LHCN-M2 (cell line): ENCODE measurements at regions not wholly inside any gene's neighbourhood (a gene's known extent, or its start where the extent isn't known, plus 50 kb on each side); places are given as distances from the start of the nearest gene placed in this dataset.
A peak's percentile ranks its signal among the peaks of the same experiment; 100 is the strongest.

Source experiments
- DNase-seq: peaks from one replicate; pipeline ENCODE4 v3.0.0-alpha.2; 2012; ENCODE audit warnings: low read depth

DNA sequence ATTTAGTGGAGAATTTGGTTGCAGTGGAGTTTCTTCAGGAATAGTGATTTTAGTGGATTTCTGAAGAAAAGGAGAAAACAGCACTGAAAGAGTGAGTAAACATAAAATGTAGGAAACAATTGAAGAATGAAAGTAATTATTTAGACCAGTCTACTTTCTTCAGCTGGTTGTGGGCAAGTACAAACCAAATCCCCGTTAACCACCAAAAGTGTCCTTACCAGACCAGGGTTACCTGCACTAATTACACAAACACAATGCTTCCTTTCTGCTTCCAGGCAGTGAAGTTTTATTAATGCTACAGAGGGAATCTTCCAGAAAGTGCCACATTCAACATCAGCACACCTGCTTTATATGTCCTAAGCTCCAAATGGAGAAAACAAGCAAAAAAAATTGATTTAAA, 248.0 kb upstream of the TBC1D5 start:
- no peak for DNase-seq

DNA sequence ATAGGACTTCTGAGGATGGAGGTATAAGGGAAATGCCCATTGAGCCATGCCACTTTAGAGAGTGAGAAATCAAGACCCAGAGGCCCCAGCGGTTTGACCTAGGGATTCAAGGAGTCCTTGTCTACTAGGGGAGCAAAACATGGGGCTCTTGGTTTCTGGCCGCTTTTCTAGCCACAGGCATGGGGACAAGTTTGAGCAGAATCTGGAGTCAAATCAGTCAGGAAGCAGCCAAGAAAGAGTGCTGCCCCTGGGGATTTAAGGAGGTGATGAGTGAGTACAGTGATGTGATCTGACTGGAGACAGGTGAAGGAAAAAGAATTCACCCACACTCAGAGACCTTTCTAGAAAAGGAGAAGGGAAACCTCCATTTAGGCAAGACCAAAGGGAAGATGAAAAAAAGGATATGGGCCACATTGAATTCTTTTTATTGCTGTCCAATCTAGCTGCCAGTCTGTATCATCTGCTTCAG, 244.0 kb upstream of the TBC1D5 start:
- no peak for DNase-seq

DNA sequence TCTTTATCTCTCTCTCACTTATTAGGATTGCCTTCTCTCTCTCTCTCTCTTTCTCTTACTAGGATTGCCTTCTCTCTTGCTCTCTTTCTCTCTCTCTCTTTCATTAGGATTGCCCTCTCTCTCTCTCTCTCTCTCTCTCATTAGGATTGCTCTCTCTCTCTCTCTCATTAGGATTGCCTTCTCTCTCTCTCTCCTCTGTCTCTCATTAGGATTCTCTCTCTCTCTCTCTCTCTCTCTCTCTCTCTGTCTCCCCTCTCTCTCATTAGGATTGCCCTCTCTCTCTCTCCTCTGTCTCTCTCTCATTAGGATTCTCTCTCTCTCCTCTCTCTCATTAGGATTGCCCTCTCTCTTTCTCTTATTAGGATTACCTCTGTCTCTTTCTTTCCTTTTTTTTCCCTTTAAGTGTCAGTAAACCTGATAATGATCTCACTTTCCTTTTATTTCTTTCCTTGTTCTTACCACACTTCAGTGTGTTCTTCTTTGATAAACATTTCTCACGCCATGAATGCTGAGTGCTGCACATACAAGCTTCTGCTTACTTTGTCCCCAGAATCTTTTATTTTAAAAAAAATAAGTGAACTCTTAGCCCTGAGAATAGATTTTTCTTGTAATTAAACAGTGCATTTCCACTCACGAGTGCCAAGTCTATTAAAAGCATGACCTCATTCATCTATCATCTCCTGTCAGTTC, 243.4 kb upstream of the TBC1D5 start:
- no peak for DNase-seq

DNA sequence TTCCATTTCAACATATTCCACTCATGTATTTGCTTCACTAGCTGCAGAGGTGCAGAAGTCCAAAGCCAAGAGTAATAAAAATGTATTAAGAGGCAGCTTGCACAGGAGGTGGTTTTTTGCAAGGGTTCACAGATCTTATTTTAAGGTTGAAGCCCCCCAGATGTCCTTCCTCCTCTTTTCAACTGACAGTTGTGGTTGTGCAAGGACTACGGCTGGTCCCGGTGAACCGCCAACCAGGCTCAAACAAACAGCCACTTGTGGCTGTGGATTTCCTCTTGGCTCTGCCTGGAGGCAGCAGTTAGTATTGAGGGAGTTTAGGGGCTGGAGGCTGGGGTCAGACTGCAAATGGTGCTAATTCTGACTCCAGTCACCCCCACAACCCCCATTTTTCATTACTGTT, 240.7 kb upstream of the TBC1D5 start:
- no peak for DNase-seq

DNA sequence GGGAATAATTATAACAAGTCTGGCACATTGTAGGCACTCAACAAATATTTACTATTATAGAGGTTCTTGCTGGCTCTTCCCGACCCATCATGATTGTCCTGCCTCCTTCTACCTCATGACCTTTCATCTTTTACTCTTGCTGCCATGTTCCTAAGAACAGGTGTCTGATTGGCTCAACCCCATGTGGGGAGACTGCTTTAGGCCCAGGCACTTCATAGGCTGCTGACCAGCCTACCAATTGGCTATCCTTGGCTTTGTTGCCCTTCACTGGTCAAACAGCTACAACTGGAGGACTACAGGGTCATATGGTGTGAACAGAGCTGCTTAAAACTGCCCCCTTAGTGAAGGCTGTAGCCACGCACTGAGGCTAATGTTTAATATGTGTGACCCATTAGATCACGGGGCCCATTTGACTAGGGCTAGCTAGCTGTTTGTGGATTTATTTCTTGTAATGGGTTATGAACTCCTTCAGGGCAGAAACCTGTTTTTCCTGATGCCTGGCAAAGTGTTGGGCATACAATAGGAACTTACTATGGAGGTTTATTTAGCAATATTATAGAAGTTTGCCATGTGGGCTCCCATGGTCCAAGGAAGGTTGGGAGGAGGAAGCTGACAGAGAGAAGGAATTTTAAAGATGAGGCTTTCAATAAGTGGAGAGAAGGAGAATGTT, 239.9 kb upstream of the TBC1D5 start:
- DNase-seq = no peak

DNA sequence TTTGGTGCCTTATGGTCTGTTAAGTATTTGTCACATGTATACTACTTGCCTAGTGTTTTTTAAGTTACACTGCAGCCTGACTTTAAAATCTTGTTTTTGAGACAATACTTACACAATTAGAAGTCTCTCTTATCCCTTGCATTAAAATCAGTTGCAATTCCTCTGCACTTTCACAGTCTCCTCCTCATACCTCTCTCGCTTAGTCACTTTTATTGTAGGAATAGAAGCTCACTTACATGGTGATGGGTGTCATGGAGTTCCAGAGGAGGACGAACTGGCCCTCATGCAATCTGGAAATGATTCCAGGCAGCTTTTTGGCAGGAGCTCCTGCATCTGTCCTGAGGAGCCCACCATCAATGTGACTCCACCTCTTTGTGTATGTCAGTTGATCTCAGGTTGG, 238.4 kb upstream of the TBC1D5 start:
- no peak for DNase-seq

DNA sequence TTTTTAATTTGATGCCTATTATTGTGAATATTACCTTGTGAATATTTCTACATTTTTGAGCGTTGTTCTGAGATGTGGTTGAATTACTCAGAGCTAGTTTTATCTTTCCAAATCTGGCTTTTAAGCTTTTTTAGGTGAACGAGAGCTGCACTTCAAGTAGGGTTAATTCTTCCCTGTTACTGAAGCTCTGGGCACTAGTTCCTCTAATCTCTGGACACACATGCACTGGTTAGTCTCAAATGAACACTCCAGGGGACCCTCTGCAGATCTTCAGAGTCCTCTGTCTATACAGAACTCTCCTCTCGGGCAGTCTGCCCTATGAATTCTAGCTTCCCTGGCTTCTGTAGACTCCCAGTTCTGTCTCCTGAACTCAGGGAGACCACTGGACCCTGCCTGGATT, 237.5 kb upstream of the TBC1D5 start:
- DNase-seq = no peak

DNA sequence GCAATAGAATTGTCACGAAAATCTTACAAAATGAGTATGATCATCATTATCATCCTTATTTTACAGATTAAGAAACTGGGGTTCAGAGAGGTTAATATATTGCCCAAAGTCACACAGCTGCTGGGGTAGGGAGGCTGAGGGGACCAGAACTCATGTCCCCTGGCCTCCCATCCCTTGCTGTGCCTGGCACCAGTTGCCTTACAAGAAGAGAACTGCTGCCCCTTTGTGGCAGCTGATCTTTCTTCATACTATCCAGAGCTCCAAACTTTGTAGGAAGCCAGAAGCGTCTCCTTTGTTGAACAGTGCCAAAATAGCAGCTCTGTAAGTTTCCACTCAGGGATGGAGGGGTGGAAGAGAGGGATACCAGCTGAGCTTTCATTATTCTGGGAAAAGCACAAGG, 236.8 kb upstream of the TBC1D5 start:
- DNase-seq = peak; percentile 7

DNA sequence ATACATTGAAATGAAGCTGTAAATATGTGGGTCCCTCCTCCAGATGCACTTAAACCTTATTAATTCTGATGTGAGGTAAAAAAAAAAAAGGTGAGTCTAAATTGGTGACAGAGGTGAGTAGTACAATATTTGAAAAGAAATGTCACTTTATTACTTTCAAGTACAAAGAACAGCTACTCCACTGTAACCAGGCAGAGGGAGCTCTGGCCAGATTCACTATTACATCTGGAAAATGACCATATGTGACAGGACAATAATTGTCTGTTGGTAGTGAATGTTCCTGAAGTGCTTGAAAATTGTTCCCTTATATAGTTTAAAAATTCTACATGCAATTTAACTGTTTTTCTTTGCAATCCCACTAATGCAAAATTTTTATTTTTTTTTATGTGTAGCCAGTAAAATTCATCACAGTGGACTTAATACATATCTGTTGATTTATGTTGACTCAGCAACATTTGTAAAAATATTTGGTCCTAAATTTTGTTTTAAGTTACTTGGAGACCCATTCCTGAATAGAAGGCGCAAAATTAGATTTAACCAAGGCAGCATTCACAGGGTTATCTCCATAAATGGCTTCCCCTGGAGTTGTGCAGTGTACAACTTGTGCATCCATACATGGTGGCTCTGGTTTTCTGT, 231.9 kb upstream of the TBC1D5 start:
- DNase-seq = peak; percentile 6

DNA sequence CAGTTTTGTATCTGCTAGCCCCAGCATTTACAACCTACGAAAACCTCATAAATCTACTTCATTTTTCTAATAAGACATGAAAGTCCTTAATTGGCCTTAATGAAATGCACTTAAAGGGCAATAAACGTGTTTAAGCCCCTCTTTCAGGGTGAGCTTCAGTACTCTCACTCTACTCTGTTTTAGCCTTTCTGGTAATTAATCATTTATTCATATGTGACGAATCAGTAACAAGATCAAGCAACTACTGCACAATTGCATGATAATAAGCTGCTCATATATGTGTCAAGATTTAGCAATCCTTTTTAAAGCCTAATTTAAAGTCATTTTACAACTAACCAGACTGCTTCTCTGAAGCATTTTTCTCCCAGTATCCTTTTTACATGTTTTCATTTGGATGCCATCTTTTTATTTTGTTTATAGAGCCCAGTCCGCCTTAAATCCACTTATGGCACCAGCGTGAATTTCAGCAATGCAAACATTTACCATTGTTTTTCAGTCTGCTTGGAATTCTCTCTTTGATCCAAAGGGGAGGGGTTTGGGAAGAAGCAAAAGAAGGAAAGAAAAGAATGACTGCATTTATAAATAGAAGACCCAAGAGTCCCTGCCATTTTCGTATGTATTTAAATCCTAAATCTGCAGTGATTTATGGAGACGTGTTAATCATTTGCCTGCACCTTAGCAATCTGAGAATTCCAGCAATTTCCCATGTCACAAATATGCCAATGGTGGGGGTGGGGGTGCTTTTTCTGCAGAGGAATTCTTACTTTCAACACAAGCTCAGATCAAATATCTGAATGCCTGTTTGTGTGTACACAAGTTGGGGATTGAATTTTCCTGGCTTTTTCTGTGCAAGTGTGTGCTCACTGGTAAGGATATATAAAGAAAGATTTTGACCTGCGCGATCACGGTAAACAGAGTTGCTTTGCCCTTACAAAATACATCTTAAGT, 230.8 kb upstream of the TBC1D5 start:
- no peak for DNase-seq

DNA sequence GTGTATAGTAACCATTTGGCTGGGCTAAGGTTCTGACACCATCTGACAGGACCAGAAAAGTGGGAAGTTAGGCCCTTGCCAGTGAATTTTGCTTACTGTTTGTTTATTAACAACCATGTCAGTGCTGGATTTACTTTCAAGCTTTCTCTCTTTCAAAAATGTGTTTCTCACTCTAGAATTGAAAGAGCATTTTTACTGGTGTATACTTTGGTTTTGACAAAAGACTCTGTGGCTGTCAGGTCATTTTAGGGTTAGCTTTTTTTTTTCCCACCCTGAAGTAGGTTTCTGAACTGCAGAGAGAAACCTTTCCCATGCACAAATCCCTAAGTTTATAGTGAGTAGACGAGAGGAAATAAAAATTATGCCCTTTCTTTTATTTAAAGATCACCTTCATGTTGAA, 230.0 kb upstream of the TBC1D5 start:
- DNase-seq = no peak

DNA sequence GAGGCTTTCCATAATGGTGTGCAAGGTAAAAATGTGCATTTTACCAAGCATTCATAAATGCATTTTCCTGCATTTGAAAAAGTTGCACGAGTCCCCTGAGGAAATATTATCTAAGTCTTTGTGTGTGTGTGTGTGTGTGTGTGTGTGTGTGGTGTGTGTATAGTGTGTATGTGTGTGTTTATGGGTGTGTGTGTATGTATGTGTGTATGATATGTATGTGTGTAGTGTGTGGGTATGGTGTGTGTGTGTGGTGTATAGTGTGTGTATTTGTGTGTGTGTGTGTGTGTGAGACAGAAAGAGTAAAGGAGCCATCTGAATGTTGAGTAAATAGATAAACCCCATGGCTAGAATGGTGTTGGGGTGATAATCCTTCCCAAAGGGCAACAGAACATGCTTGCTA, 229.6 kb upstream of the TBC1D5 start:
- DNase-seq = no peak

DNA sequence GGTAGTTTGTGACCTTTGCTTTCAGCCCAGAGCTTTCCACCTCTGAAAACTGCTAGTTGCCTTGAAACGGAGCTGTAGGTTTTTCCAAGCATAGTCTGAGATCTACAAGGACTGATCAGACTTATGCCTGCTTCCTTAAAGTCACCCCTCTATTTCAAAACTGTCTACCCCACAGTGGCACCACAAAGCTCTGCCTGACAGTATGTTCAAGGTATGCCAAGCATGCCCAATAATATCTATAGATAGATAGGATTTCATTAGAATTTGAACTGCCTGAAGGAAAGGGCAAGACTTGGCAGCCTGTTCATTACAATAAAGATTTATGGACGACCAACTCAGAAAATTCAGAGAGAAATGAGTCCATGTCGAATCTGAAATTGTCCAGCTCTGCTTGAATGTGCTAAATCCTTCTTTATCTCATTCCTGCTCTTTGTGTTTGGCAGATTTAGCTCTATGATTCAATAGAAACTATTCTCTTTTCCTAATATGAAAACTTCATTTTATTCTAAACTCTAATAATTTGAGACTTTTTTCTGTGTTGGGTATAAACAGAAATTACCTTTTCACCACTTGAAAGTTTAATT, 227.6 kb upstream of the TBC1D5 start:
- DNase-seq = no peak

DNA sequence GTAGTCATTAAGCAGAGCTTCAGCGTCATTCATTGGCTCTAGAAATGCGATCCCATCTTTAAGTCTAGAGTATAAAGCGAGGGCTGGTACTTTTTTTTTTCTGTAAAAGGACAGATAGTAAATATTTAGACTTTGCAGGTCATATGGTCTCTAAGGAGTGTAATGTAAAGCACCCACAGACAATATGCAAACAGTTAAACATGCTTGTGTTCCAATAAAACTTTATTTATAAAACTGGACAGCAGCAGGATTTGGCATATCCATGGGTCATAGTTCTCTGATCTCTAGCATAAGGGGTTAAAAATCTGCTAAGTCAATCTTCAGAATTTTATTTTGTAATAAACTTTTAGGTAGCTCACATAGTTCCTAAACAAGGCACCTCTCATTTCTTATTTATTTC, 226.8 kb upstream of the TBC1D5 start:
- DNase-seq = no peak

DNA sequence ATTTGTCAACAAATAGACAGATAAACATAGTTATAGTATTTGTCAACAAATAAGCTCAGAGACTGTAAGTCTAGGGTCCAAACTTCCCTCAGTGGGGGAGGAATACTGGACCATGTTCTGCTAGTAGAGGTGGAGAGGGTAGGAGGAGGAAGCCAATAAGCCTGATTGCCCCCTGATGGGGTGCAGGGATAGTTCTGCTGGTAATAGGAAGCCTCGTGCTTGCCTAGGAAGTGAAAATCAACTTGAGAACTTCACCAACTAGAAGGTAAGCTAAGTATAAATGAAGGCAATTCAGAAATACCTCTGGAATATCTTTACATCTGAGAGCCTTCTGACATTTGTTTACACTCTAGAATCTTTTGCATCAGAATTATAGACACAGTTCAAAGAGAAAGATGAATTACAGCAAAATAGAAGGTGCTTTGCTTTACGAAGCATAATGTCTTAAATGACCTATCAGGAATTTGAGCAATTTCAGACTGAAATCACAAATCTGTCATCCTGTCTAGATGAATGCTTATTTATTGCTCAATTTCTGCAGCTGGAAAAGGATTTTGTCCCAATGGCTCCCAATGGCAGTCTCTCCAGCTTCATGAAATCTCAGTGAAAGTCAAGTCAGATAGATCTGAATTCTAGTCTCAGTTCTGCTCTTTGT, 225.6 kb upstream of the TBC1D5 start:
- no peak for DNase-seq

DNA sequence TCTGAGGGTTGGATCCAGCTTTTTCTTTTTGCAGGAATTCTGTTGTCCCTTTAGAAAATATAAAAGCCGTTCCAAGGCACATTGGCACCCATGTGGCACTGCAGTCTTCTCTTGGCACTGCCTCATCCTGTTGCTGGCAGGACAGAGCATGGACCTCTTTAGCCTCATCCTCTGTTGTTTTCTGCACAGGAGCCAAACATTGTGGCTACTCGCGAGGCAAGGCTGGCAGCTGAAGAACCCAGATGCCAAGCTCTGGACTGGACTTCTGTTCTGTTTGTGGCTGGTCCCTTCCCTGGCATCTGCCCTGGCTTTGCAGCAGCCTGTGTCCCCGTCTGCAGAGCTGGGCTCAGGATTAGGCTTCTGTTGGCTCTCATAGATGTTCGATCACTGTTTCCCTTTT, 224.7 kb upstream of the TBC1D5 start:
- no peak for DNase-seq

DNA sequence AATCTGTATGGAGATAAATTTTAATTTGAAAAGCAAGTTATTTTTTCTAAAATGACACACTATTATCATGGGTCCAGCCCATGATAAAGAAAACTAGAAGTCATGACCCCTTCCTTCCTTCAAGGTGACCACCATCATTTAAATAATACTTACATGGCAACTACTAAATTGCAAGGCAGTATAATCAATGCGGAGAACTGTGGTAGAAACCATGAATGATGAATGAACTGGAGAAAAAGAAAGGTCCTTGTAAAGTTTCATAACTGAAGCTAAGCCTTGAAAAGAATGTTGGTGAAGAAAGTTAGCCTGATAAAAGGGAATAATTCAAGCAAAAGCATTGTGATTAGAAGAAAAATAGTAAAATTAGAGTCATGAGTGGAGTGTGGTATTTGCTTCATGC, 222.9 kb upstream of the TBC1D5 start:
- no peak for DNase-seq

DNA sequence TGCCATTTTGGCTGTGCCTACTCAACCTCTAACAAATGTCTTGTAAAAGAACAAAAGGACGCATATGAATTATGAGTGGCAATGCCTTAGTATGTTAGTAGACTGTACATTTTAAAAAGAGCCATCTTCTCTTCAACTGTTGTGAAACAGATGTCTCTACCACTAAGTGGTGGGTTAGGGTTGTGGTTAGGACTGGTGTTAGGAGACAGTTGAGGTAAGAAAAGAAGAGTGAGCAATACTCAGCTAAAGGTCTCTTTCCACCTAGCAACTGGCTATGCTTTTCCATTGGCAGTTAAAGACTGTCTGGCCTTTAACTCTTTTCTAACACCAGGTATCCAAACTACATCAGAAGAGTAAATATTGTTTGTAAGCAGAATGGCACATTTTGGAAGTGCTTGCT, 221.7 kb upstream of the TBC1D5 start:
- peak; percentile 2 for DNase-seq

DNA sequence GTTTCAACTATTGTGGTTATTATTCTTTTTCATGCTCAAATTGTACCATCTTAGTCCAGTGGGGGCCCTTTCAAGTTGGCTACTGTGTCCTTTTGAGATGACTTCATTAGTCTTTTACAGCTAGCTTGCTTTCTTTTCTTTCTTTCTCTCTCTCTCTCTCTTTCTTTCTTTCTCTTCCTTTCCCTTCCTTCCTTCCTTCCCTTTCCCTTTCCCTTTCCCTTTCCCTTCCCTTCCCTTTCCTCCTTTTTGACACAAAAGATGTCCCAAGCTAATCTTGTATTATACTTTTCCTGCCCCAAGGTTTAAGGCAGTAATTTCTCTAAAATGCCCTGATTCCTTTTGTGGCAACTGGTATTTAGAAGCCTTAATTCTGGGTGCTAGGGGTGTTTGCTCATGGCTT, 213.0 kb upstream of the TBC1D5 start:
- DNase-seq = no peak

DNA sequence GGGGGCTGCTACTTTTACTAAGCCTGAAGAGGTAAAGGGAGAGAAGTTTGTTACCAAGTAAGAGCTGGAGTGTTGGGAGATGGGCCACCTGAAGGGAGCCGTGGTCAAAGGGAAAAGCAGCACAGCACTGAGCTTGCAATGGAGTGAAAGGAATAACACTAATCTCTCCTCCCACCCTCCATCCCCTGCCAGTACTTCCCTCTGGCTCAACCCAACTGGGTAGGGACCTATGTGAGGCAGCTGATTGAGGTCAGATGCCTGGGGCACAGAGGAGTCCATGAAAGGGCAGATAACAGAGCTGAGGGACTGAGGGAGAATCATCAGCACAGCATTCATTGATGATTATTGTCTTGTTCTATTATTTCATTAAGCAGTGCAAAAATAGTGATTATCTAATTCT, 212.4 kb upstream of the TBC1D5 start:
- DNase-seq = no peak

DNA sequence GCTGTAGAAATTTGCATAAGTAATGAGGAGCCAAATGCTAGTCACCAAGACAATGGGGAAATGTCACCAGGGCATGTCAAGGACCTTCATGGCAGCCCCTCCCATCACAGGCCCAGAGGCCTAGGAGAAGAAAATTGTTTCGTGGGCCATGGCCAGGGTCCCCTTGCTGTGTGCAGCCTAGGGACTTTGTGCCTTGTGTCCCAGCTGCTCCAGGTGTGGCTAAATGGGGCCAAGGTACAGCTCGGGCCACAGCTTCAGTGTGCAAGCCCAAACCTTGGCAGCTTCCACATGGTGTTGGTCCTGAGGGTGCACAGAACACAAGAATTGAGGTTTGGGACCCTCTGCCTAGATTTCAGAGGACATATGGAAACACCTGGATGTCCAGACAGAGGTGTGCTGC, 208.8 kb upstream of the TBC1D5 start:
- DNase-seq = no peak
